OCI-LY3 (cell line): ENCODE measurements at regions not wholly inside any gene's neighbourhood (a gene's known extent, or its start where the extent isn't known, plus 50 kb on each side); places are given as distances from the start of the nearest gene placed in this dataset.

Source experiments
- H2AFZ ChIP-seq: fragments of 200-600, 300-600 bp; shearing (Covaris generic); 2 replicates; pipeline ENCODE4 v1.6.0; 2014; ENCODE audit warnings: antibody characterized with exemption, low read depth, low read length
- H3K27ac ChIP-seq: fragments of 200-600, 300-600 bp; sonication (generic); 2 replicates; pipeline ENCODE4 v1.5.1; 2014; ENCODE audit warnings: mild to moderate bottlenecking, low read length, moderate library complexity, mixed read lengths
- H3K27me3 ChIP-seq: fragments of 200-600, 300-600 bp; sonication (generic); 2 replicates; pipeline ENCODE4 v1.6.1; 2014; ENCODE audit warnings: low read depth, low read length, mixed read lengths
- H3K36me3 ChIP-seq: fragments of 200-600, 300-600 bp; sonication (generic); replicated peaks from 2 replicates; pipeline ENCODE3; 2014; ENCODE audit warnings: low read depth, low read length, mixed read lengths
- H3K4me1 ChIP-seq: fragments of 300-600, 200-600 bp; sonication (generic); 2 replicates; pipeline ENCODE4 v1.6.1; 2014; ENCODE audit warnings: low read length, mixed read lengths
- H3K4me2 ChIP-seq: fragments of 200-600, 300-600 bp; sonication (generic); 2 replicates; pipeline ENCODE4 v1.6.1; 2014; ENCODE audit warnings: low read length, mixed read lengths
- H3K4me3 ChIP-seq: fragments of 300-600, 200-600 bp; sonication (generic); 2 replicates; pipeline ENCODE4 v1.5.1; 2014; ENCODE audit warnings: antibody characterized with exemption, mild to moderate bottlenecking, low read length, moderate library complexity
- H3K79me2 ChIP-seq: fragments of 300-600, 200-600 bp; shearing (Covaris generic); 2 replicates; pipeline ENCODE4 v1.6.1; 2014; ENCODE audit warnings: mild to moderate bottlenecking, low read length, mixed read lengths
- H3K9ac ChIP-seq: fragments of 300-600, 200-600 bp; shearing (Covaris generic); 2 replicates; pipeline ENCODE4 v1.6.0; 2014; ENCODE audit warnings: mild to moderate bottlenecking, low read length, moderate library complexity
- H3K9me3 ChIP-seq: fragments of 200-600, 300-600 bp; shearing (Covaris generic); 2 replicates; pipeline ENCODE4 v1.6.1; 2014; ENCODE audit warnings: low read length, mixed read lengths; ENCODE audit not compliant: insufficient read depth
- H4K20me1 ChIP-seq: fragments of 200-600, 300-600 bp; sonication (generic); 2 replicates; pipeline ENCODE4 v1.6.1; 2016; ENCODE audit warnings: low read length, mixed read lengths; ENCODE audit not compliant: insufficient read depth
- EZH2phosphoT487 ChIP-seq: fragments of 200-600 bp; shearing (Covaris generic); IDR thresholded peaks from 2 replicates; pipeline ENCODE4 v1.6.1; 2018; ENCODE audit warnings: antibody characterized with exemption, mixed run types, low read depth
- TF ChIP-seq, protein P1 (sequence below): fragments of 200-600, 300-600 bp; sonication (generic); IDR thresholded peaks from 2 replicates; pipeline ENCODE4 v1.5.1; 2014; ENCODE audit warnings: antibody characterized with exemption, low read length, low read depth

DNA sequence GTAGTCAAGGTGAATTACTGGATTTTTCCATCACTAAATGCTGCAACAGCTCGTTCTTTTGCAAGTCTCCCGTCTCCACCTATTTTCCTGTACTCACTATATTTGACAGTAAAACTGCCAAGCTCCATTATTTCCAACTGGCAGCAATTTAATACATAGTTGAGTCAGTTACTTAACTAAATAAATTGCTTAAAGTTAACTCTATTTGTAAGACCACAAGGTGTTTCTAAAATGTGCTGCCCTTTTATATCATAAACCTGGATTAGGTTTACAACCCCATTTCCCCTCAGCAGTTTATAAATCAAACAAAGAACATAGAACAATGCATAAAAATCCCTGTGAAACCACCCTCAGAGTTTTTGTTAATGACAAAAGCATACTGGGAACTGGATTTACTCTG is 211.4 kb upstream of the DPH6 start:
- Histone ChIP-seq H2AFZ (no peak overlapping the region), H3K4me2 (no peak overlapping the region), H4K20me1 (no peaks in the 10 kb centered on the region), H3K36me3 (no peaks in the 10 kb centered on the region), H3K4me3 (no peak overlapping the region), H3K4me1 (no peaks in the 10 kb centered on the region), H3K9ac (no peak overlapping the region), H3K27me3 (peaks cover 4% of the 10 kb centered on the region; the same call in 1 of the 2 replicates), H3K27ac (no peak overlapping the region), H3K9me3 (no peaks in the 10 kb centered on the region), H3K79me2 (no peaks in the 10 kb centered on the region)
- TF ChIP-seq EZH2phosphoT487, result no peak
- TF ChIP-seq, protein P1, sequence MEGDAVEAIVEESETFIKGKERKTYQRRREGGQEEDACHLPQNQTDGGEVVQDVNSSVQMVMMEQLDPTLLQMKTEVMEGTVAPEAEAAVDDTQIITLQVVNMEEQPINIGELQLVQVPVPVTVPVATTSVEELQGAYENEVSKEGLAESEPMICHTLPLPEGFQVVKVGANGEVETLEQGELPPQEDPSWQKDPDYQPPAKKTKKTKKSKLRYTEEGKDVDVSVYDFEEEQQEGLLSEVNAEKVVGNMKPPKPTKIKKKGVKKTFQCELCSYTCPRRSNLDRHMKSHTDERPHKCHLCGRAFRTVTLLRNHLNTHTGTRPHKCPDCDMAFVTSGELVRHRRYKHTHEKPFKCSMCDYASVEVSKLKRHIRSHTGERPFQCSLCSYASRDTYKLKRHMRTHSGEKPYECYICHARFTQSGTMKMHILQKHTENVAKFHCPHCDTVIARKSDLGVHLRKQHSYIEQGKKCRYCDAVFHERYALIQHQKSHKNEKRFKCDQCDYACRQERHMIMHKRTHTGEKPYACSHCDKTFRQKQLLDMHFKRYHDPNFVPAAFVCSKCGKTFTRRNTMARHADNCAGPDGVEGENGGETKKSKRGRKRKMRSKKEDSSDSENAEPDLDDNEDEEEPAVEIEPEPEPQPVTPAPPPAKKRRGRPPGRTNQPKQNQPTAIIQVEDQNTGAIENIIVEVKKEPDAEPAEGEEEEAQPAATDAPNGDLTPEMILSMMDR, result no peak

DNA sequence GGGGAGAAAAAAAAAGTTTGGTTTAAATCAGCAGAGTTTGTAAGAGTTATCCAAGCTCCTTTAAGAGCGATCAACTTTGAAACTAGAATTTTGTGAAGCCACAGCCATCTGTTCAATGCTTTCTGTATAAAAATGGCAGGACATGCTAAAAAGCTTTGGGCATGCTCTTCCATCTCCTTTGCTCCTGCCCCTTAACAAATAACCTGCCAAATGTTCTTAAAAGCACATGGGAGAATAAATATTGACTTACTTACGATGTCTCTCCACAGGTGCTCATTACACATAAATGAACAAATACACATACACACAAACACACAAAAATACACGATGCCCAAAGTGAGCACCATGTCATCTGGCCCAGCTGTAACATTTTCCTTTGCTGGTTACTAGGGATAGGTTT is 211.8 kb upstream of the DPH6 start:
- H3K9me3 ChIP-seq, result no peaks in the 10 kb centered on the region
- no peak for TF ChIP-seq EZH2phosphoT487
- TF ChIP-seq, protein P1, result no peak
- no peak overlapping the region for H3K4me3 ChIP-seq
- H3K4me2 ChIP-seq, result no peak overlapping the region
- no peaks in the 10 kb centered on the region for H3K79me2 ChIP-seq
- peaks cover 4% of the 10 kb centered on the region; the same call in 1 of the 2 replicates for H3K27me3 ChIP-seq
- no peaks in the 10 kb centered on the region for H4K20me1 ChIP-seq
- no peak overlapping the region for H2AFZ ChIP-seq
- no peaks in the 10 kb centered on the region for H3K36me3 ChIP-seq
- no peak overlapping the region for H3K27ac ChIP-seq
- H3K4me1 ChIP-seq, result no peaks in the 10 kb centered on the region
- H3K9ac ChIP-seq, result no peak overlapping the region

DNA sequence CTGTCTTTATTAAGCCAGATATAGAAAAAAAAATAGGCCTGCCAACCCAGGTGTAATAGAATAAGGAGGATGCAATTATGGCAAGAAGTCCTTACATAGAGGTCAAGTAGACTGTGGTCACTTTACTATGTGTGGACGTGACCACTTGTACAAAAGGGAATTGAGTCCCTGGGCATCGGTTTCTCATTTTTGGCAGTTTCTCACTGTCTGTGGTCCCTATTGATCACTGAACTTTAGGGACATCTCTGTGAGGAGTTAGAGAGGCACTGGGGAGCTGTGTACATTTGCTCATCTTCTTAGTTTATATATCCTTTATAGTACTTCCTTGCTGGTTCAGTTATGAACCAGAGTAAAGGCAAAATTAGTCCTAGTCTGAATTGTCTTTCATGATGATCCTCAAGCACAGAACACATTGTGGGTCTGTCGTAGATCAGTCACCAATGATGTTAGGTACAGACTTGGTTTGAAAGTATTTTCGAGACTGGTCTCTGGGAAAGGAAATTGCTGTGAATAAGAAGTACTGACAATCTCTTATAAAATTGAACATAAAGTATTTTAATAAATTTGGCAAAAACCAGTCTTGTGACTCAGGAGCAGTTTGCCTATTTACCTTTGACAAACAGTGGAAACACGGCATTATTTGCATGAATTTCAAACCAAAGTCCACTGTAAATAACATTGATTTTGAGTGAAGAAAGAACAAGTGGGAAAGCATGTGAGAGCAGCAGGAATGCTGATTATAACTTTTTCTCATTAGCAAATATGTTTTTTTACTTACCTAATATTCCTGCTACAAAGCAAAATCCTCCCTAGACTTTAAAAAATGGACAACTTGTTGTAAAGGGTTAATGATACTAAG is 218.9 kb upstream of the DPH6 start:
- H3K27ac ChIP-seq, result no peak overlapping the region
- no peak overlapping the region for H2AFZ ChIP-seq
- no peaks in the 10 kb centered on the region for H3K27me3 ChIP-seq
- H3K4me1 ChIP-seq, result no peaks in the 10 kb centered on the region
- no peaks in the 10 kb centered on the region for H3K9me3 ChIP-seq
- no peak overlapping the region for H3K9ac ChIP-seq
- H4K20me1 ChIP-seq, result no peaks in the 10 kb centered on the region
- TF ChIP-seq, protein P1, result no peak
- no peak for TF ChIP-seq EZH2phosphoT487
- no peaks in the 10 kb centered on the region for H3K79me2 ChIP-seq
- no peaks in the 10 kb centered on the region for H3K36me3 ChIP-seq
- no peak overlapping the region for H3K4me2 ChIP-seq
- no peak overlapping the region for H3K4me3 ChIP-seq

DNA sequence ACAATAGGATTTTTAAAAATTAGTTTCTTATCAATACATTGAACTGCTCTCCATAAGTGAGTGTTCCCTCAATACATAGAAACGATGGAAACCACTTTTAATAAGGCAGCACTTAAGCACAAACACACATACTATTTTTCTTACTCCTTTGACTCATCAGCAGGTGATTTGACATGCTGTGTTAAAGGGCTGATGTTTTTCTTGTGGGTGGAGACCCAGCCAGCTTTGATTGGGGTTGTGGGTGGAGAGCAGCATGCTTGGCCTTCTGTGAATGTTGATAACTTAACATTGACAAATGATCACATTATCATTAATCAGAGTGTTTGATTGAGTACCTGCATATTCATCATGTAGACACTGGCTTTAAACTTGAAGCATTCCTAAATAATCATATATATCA is 223.0 kb upstream of the DPH6 start:
- H2AFZ ChIP-seq, result no peak overlapping the region
- H3K4me1 ChIP-seq, result no peaks in the 10 kb centered on the region
- H4K20me1 ChIP-seq, result no peaks in the 10 kb centered on the region
- no peaks in the 10 kb centered on the region for H3K79me2 ChIP-seq
- no peak for TF ChIP-seq EZH2phosphoT487
- TF ChIP-seq, protein P1, result no peak
- no peak overlapping the region for H3K4me2 ChIP-seq
- H3K27ac ChIP-seq, result no peak overlapping the region
- H3K4me3 ChIP-seq, result no peak overlapping the region
- no peaks in the 10 kb centered on the region for H3K9me3 ChIP-seq
- no peaks in the 10 kb centered on the region for H3K27me3 ChIP-seq
- H3K9ac ChIP-seq, result no peak overlapping the region
- no peaks in the 10 kb centered on the region for H3K36me3 ChIP-seq
